ENCODE measurements at regions not wholly inside any gene's neighbourhood (a gene's known extent, or its start where the extent isn't known, plus 50 kb on each side); places are given as distances from the start of the nearest gene placed in this dataset.

GRCh38 chr2:120824246-120824645 lies 88.6 kb downstream of the GLI2 start:
- H3K4me1 ChIP-seq (ENCODE audit: insufficient read depth, low read length), result peaks cover 43% of the 10 kb centered on the region
- peaks cover 59% of the 10 kb centered on the region for H3K79me2 ChIP-seq (ENCODE audit: insufficient read depth, low read length)
- no peak for TF ChIP-seq CTCF (IDR thresholded peaks at IDR 0.05; ENCODE audit: extremely low read depth, low read depth, low read length)

DNA sequence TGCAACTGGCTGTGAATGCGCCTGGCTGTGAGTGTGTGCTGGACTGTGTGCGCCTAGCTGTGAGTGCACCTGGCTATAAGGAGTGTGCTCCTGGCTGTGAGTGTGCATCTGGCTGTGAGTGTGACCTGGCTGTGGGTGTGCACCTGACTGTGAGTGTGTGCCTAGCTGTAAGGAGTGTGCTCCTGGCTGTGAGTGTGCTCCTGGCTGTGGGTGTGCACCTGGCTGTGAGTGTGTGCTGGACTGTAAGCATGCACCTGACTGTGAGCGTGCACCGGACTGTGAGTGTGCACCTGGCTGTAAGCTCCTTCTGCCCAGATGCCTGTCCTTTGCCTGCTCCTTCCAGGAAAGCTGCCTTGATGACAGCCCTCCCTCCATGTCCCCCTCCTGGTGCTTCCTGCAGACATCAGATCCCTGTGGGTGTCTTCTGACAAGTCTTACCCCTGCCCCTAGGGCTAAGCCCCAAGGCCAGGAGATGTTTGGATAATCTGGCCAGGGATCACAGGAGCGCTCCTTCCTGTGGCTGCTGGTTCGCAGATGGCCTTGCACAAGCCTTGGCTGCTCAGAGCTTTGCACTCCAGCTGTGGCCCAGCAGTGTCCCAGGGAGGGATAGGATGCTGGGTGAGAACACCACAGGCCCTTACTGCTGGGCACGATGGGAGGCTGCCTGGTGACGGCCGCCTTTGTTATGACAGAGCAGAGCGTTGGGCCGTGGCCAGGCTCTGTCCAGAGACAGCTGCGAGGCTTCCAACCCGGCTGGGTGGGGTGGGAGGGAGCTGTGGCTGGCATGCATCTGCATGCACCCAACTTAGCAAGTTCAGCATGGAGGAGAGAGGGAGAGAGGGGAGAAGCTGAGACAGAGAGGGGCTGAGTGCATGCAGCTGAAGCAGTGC lies 89.9 kb downstream of the GLI2 start:
- Histone ChIP-seq H3K27me3 (ENCODE audit: insufficient read depth, low read length) (no peaks in the 10 kb centered on the region), H2AFZ (ENCODE audit: low read length) (no peak overlapping the region), H3K36me3 (ENCODE audit: insufficient read depth, low read length) (no peaks in the 10 kb centered on the region), H3K9me3 (ENCODE audit: low read depth, low read length) (no peaks in the 10 kb centered on the region), H3K4me1 (ENCODE audit: insufficient read depth, low read length) (peaks cover 29% of the 10 kb centered on the region), H3K27ac (ENCODE audit: low read depth, low read length) (no peak overlapping the region), H3K4me3 (ENCODE audit: insufficient read depth, low read length) (no peak overlapping the region), H4K20me1 (ENCODE audit: insufficient read depth, low read length) (peaks cover 62% of the 10 kb centered on the region), H3K79me2 (ENCODE audit: insufficient read depth, low read length) (peaks cover 64% of the 10 kb centered on the region), H3K4me2 (ENCODE audit: insufficient read depth, low read length) (peak overlapping the region; percentile 24)
- DNase-seq (ENCODE audit: insufficient read length, low spot score, missing footprints), result peak; percentile 95
- no peak for TF ChIP-seq CTCF (IDR thresholded peaks at IDR 0.05; ENCODE audit: extremely low read depth, low read depth, low read length)

More at GRCh38 chr2:120824246-120824645, 88.6 kb downstream of the GLI2 start:
- no peak overlapping the region for H2AFZ ChIP-seq (ENCODE audit: low read length)
- H3K9me3 ChIP-seq (ENCODE audit: low read depth, low read length), result no peaks in the 10 kb centered on the region
- H3K27me3 ChIP-seq (ENCODE audit: insufficient read depth, low read length), result no peaks in the 10 kb centered on the region
- no peak overlapping the region for H3K4me3 ChIP-seq (ENCODE audit: insufficient read depth, low read length)
- no peaks in the 10 kb centered on the region for H3K36me3 ChIP-seq (ENCODE audit: insufficient read depth, low read length)
- no peak overlapping the region for H3K4me2 ChIP-seq (ENCODE audit: insufficient read depth, low read length)
- peaks cover 53% of the 10 kb centered on the region for H4K20me1 ChIP-seq (ENCODE audit: insufficient read depth, low read length)
- no peak overlapping the region for H3K27ac ChIP-seq (ENCODE audit: low read depth, low read length)
- DNase-seq (ENCODE audit: insufficient read length, low spot score, missing footprints), result no peak

GRCh38 chr2:120826260-120826648 lies 90.6 kb downstream of the GLI2 start:
- H3K4me2 ChIP-seq (ENCODE audit: insufficient read depth, low read length), result peak overlapping the region; percentile 24
- no peak for DNase-seq (ENCODE audit: insufficient read length, low spot score, missing footprints)
- no peak for TF ChIP-seq CTCF (IDR thresholded peaks at IDR 0.05; ENCODE audit: extremely low read depth, low read depth, low read length)
- H3K4me1 ChIP-seq (ENCODE audit: insufficient read depth, low read length), result peaks cover 23% of the 10 kb centered on the region
- H3K9me3 ChIP-seq (ENCODE audit: low read depth, low read length), result no peaks in the 10 kb centered on the region
- no peak overlapping the region for H3K4me3 ChIP-seq (ENCODE audit: insufficient read depth, low read length)
- H4K20me1 ChIP-seq (ENCODE audit: insufficient read depth, low read length), result peaks cover 59% of the 10 kb centered on the region
- no peaks in the 10 kb centered on the region for H3K27me3 ChIP-seq (ENCODE audit: insufficient read depth, low read length)
- H2AFZ ChIP-seq (ENCODE audit: low read length), result no peak overlapping the region
- no peaks in the 10 kb centered on the region for H3K36me3 ChIP-seq (ENCODE audit: insufficient read depth, low read length)
- H3K79me2 ChIP-seq (ENCODE audit: insufficient read depth, low read length), result peaks cover 70% of the 10 kb centered on the region
- H3K27ac ChIP-seq (ENCODE audit: low read depth, low read length), result no peak overlapping the region

DNA sequence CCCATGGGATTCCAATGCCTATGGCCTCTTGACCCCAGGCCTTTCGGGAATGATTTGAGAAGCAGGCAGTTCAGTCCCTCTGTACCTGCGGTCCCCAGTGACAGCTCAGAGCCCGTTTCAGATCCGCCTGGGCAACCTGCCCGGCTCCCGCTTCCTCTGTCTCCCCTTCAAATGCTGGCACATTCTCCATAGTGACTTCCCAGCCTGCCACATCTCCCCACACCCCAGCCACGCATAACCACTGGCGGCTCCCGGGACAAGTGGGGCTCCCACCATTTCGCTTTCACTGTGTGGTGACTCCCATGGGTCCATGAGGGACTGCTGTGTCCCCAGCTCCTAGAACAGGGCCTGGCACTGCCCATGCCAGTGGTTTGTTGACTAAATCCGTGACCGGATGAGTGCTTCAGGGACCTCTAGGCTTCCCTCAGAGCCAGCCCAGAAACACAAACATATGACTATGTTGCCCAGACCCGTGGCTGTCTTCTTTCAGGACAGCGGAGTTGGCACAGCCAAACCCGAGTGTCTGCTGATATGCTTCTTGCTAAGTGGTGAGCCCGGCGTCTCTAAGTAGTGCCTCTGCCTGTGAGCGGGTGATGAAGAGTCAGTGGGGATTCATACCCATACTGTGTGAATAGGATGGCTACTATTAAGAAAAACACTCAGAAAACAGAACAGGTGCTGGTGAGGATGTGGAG lies 91.2 kb downstream of the GLI2 start:
- H4K20me1 ChIP-seq (ENCODE audit: insufficient read depth, low read length), result peaks cover 53% of the 10 kb centered on the region
- H3K36me3 ChIP-seq (ENCODE audit: insufficient read depth, low read length), result no peaks in the 10 kb centered on the region
- H3K4me3 ChIP-seq (ENCODE audit: insufficient read depth, low read length), result no peak overlapping the region
- peak; percentile 90 for DNase-seq (ENCODE audit: insufficient read length, low spot score, missing footprints)
- H2AFZ ChIP-seq (ENCODE audit: low read length), result no peak overlapping the region
- no peaks in the 10 kb centered on the region for H3K9me3 ChIP-seq (ENCODE audit: low read depth, low read length)
- no peaks in the 10 kb centered on the region for H3K27me3 ChIP-seq (ENCODE audit: insufficient read depth, low read length)
- no peak overlapping the region for H3K27ac ChIP-seq (ENCODE audit: low read depth, low read length)
- no peak for TF ChIP-seq CTCF (IDR thresholded peaks at IDR 0.05; ENCODE audit: extremely low read depth, low read depth, low read length)
- H3K4me2 ChIP-seq (ENCODE audit: insufficient read depth, low read length), result peak overlapping the region; percentile 5
- peaks cover 21% of the 10 kb centered on the region for H3K4me1 ChIP-seq (ENCODE audit: insufficient read depth, low read length)
- peaks cover 69% of the 10 kb centered on the region for H3K79me2 ChIP-seq (ENCODE audit: insufficient read depth, low read length)

All from osteoblast (primary cell).